HepG2 (cell line): ENCODE measurements at regions not wholly inside any gene's neighbourhood (a gene's known extent, or its start where the extent isn't known, plus 50 kb on each side); places are given as distances from the start of the nearest gene placed in this dataset.

Experiments
- ATAD3A ChIP-seq: sonication (generic); formaldehyde crosslinking; IDR thresholded peaks from 2 replicates; pipeline ENCODE4 v1.4.0; 2020; ENCODE audit warnings: missing genetic modification reagents
- EP300 ChIP-seq, 3 experiments: sonication (generic) in 1 of 3; formaldehyde crosslinking in 1 of 3; IDR thresholded peaks; 2 replicates each; pipeline versions ENCODE4 v1.5.1 to v1.6.1; 2011 to 2020; ENCODE audit warnings: low read depth in 2 of 3, low read length in 2 of 3, borderline replicate concordance in 1 of 3, improper control_type of control experiment in 1 of 3, mild to moderate bottlenecking in 1 of 3, missing genetic modification reagents in 1 of 3, moderate library complexity in 1 of 3
- EZH2 ChIP-seq: conservative IDR thresholded peaks from 2 replicates; pipeline ENCODE4 v1.6.1; 2012; ENCODE audit warnings: mild to moderate bottlenecking, low read depth, low read length, moderate library complexity
- FOXM1 ChIP-seq: sonication (generic); formaldehyde crosslinking; IDR thresholded peaks from 2 replicates; pipeline ENCODE4 v1.5.0; 2020; ENCODE audit warnings: missing genetic modification reagents
- GABPB1 ChIP-seq: IDR thresholded peaks from 2 replicates; pipeline ENCODE4 v1.6.1; 2016; ENCODE audit warnings: mild to moderate bottlenecking, missing genetic modification reagents, moderate library complexity, missing compliant biosample characterization
- NBN ChIP-seq: fragments of 450-650 bp; conservative IDR thresholded peaks from 2 replicates; pipeline ENCODE4 v1.6.1; 2017
- NFIC ChIP-seq: IDR thresholded peaks from 2 replicates; pipeline ENCODE4 v1.6.1; 2012; ENCODE audit warnings: mild to moderate bottlenecking, low read length, inconsistent platforms
- PHF8 ChIP-seq: sonication (generic); formaldehyde crosslinking; IDR thresholded peaks from 2 replicates; pipeline ENCODE4 v1.5.0; 2020; ENCODE audit warnings: missing genetic modification reagents
- SAFB2 ChIP-seq: sonication (generic); formaldehyde crosslinking; IDR thresholded peaks from 2 replicates; pipeline ENCODE4 v1.5.1; 2020; ENCODE audit warnings: missing genetic modification reagents, low read depth, mild to moderate bottlenecking, borderline replicate concordance
- SMAD1 ChIP-seq: sonication (generic); formaldehyde crosslinking; IDR thresholded peaks from 2 replicates; pipeline ENCODE4 v1.4.0; 2020; ENCODE audit warnings: missing genetic modification reagents, low read depth, mild to moderate bottlenecking, borderline replicate concordance
- ZNF703 ChIP-seq: sonication (generic); formaldehyde crosslinking; IDR thresholded peaks from 2 replicates; pipeline ENCODE4 v1.5.1; 2020; ENCODE audit warnings: missing genetic modification reagents, mild to moderate bottlenecking, moderate library complexity, borderline replicate concordance
- ZNF720 ChIP-seq: sonication (generic); formaldehyde crosslinking; IDR thresholded peaks from 2 replicates; pipeline ENCODE4 v1.4.0; 2020; ENCODE audit warnings: missing genetic modification reagents
- ZSCAN29 ChIP-seq: sonication (generic); formaldehyde crosslinking; conservative IDR thresholded peaks from 2 replicates; pipeline ENCODE4 v1.4.0; 2020; ENCODE audit warnings: mild to moderate bottlenecking, missing genetic modification reagents
- TF ChIP-seq, protein P1 (sequence below): IDR thresholded peaks from 2 replicates; pipeline ENCODE4 v1.6.1; 2016; ENCODE audit warnings: mild to moderate bottlenecking

DNA sequence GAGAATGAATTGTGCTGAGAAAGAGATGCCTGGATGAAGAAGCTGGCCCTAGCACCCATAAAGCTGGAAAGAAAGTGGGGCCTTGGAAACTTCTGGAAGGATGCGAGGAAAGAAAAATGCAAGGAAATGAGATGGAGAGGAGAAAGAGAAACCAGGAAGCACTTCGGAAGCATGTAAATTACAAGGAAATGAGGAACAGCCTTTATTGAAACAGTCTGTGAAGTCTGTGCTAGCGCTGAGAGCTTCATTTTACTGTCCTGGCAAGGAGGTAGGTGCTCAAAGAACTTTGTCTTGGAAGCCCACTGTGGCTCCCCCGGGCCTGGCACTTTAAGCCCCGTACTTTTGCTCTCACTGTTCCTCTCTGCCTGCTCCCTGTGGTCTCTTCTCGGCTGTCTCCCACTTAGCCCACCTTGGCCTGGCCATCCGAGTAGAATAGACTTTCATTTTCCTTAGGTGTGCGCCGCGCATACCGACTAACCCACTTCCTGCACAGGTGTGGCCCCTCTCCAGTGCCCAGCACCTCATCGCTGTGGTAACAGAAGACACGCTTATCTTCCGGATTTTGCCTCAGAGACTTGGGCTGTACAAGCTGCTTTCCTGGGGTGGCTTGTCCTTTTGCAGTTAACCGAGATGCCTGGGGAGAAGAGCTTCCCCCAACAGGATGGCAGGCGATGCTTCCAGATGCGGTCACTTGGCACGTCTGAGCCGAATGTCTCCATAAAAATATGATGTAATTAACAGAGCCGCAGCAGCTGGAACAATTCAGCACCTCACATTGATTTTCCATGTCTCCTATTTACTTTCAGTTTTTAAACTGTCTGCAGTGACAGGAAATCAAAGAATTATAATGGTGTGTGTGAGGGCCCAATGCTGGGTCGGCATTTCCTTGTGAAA lies 199.6 kb downstream of the HRH4 start:
- TF ChIP-seq EP300 (IDR thresholded peaks at IDR 0.05; ENCODE audit: low read depth in 2 of 2, low read length in 2 of 2) (no peak), EP300 (CRISPR knock-in tag; IDR thresholded peaks at IDR 0.05; ENCODE audit: borderline replicate concordance) (no peak), SMAD1 (no peak), PHF8 (CRISPR knock-in tag) (no peak), ZSCAN29 (CRISPR knock-in tag) (no peak), SAFB2 (CRISPR knock-in tag) (no peak), ATAD3A (CRISPR knock-in tag) (no peak), EZH2 (no peak), ZNF720 (CRISPR knock-in tag) (no peak), NFIC (no peak), GABPB1 (CRISPR knock-in tag) (no peak), NBN (no peak), ZNF703 (CRISPR knock-in tag) (no peak), FOXM1 (CRISPR knock-in tag) (no peak)
- TF ChIP-seq, protein P1, sequence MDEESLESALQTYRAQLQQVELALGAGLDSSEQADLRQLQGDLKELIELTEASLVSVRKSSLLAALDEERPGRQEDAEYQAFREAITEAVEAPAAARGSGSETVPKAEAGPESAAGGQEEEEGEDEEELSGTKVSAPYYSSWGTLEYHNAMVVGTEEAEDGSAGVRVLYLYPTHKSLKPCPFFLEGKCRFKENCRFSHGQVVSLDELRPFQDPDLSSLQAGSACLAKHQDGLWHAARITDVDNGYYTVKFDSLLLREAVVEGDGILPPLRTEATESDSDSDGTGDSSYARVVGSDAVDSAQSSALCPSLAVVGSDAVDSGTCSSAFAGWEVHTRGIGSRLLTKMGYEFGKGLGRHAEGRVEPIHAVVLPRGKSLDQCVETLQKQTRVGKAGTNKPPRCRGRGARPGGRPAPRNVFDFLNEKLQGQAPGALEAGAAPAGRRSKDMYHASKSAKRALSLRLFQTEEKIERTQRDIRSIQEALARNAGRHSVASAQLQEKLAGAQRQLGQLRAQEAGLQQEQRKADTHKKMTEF (CRISPR knock-in tag): no peak
